ENCODE measurements at regions not wholly inside any gene's neighbourhood (a gene's known extent, or its start where the extent isn't known, plus 50 kb on each side); places are given as distances from the start of the nearest gene placed in this dataset.

GRCh38 chr11:45517171-45517770 lies 148.2 kb downstream of the CHST1 start:
- Histone ChIP-seq H3K79me2 (replicated peaks; ENCODE audit: insufficient read depth) (no peaks in the 10 kb centered on the region), H4K20me1 (replicated peaks; ENCODE audit: insufficient read depth) (no peaks in the 10 kb centered on the region), H3K4me2 (no peak overlapping the region), H3K36me3 (ENCODE audit: insufficient read depth) (no peaks in the 10 kb centered on the region), H3K27me3 (ENCODE audit: insufficient read depth) (no peaks in the 10 kb centered on the region), H3K9me2 (ENCODE audit: insufficient read depth) (no peaks in the 10 kb centered on the region), H2AFZ (peak overlapping the region; percentile 60), H3K4me1 (ENCODE audit: insufficient read depth) (no peaks in the 10 kb centered on the region), H3F3A (replicated peaks; ENCODE audit: low read depth) (no peaks in the 10 kb centered on the region), H3K27ac (ENCODE audit: low read depth) (no peak overlapping the region), H3K4me3 (no peak overlapping the region)
- Mint-ChIP-seq H3K27ac (no peak overlapping the region), H3K27me3 (ENCODE audit: insufficient read depth, low read depth, poor library complexity) (no peaks in the 10 kb centered on the region), H3K9me3 (peaks cover under 1% of the 10 kb centered on the region; the same call in 1 of the 3 replicates), H3K36me3 (ENCODE audit: low read depth) (no peaks in the 10 kb centered on the region), H3K4me3 (no peak overlapping the region), H3K4me1 (peaks cover 3% of the 10 kb centered on the region; the same call in 2 of the 3 replicates)
- DNase-seq (ENCODE audit: low spot score) (no peak), ATAC-seq (no peak)
- TF ChIP-seq ZNF462 (CRISPR knock-in tag; IDR thresholded peaks at IDR 0.05), result no peak
- TF ChIP-seq JUNB (IDR thresholded peaks at IDR 0.05; ENCODE audit: unreplicated experiment), result no peak
- TF ChIP-seq REST (IDR thresholded peaks at IDR 0.05; ENCODE audit: unreplicated experiment), result no peak
- no peak for TF ChIP-seq ZNF331 (CRISPR knock-in tag; IDR thresholded peaks at IDR 0.05; ENCODE audit: low read depth)
- no peak for TF ChIP-seq POLR2AphosphoS5 (IDR thresholded peaks at IDR 0.05; ENCODE audit: low read depth)
- no peak for TF ChIP-seq ZNF114 (CRISPR knock-in tag; IDR thresholded peaks at IDR 0.05)
- TF ChIP-seq NANOG (IDR thresholded peaks at IDR 0.05; ENCODE audit: borderline replicate concordance), result no peak
- no peak for TF ChIP-seq STAT1 (IDR thresholded peaks at IDR 0.05; ENCODE audit: unreplicated experiment)
- no peak for TF ChIP-seq EZH2 (IDR thresholded peaks at IDR 0.05; ENCODE audit: low read depth, unreplicated experiment)
- TF ChIP-seq CREB1 (CRISPR knock-in tag; IDR thresholded peaks at IDR 0.05; ENCODE audit: low read depth), result no peak
- TF ChIP-seq ETS1 (IDR thresholded peaks at IDR 0.05), result no peak
- no peak for TF ChIP-seq CTCF (conservative IDR thresholded peaks at IDR 0.05; ENCODE audit: low read depth in 2 of 2)
- no peak for TF ChIP-seq EZH2phosphoT487 (IDR thresholded peaks at IDR 0.05; ENCODE audit: unreplicated experiment)

All from GM23338 (cell line).